Epithelial cell of esophagus (primary cell): ENCODE measurements at regions not wholly inside any gene's neighbourhood (a gene's known extent, or its start where the extent isn't known, plus 50 kb on each side); places are given as distances from the start of the nearest gene placed in this dataset.

Source experiments
- DNase-seq: peaks from one replicate; pipeline ENCODE4 v3.0.0; 2010; ENCODE audit warnings: low read depth
- H3K4me3 ChIP-seq: 2 replicates; pipeline ENCODE4 v1.5.1; 2011; ENCODE audit warnings: mild to moderate bottlenecking, low read length, control low read depth
- CTCF ChIP-seq: IDR thresholded peaks from 2 replicates; pipeline ENCODE4 v1.5.1; 2011; ENCODE audit warnings: low read depth, mild to moderate bottlenecking, low read length, control low read depth, inconsistent platforms; ENCODE audit not compliant: insufficient read depth; ENCODE audit errors: missing control alignments

DNA sequence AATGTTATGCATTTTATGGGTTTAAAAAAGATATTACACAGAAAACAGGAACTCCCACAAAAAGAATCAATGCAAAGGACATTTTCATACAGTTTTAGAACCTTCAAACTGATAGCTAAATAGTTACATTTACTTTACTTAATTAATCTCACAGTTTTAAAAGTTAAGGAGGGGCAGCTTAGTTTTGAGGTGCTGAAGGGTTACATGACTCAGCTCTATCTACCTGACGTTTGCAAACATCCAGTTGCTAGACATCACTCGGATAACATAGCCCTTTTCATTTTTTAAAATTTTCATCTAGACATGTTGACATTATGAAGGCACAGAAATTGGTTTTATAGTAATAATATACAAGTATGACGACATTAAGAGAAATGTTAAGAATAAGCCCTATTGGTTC lies 53.7 kb upstream of the HSD17B12 start:
- DNase-seq: no peak
- no peak for TF ChIP-seq CTCF
- no peak overlapping the region for H3K4me3 ChIP-seq
